HG03066 (cell line): ENCODE measurements at regions not wholly inside any gene's neighbourhood (a gene's known extent, or its start where the extent isn't known, plus 50 kb on each side); places are given as distances from the start of the nearest gene placed in this dataset.
"Not testable (repeated sequence)": the region's sequence is repeated elsewhere in the genome, so short reads cannot be mapped to it uniquely, and the experiment has no call there.

Source experiments
- ATAC-seq: cut with Tn5 transposase; IDR thresholded peaks from one replicate; pipeline ENCODE4 v1.9.1; 2021; ENCODE audit warnings: low read depth; ENCODE audit not compliant: unreplicated experiment

DNA sequence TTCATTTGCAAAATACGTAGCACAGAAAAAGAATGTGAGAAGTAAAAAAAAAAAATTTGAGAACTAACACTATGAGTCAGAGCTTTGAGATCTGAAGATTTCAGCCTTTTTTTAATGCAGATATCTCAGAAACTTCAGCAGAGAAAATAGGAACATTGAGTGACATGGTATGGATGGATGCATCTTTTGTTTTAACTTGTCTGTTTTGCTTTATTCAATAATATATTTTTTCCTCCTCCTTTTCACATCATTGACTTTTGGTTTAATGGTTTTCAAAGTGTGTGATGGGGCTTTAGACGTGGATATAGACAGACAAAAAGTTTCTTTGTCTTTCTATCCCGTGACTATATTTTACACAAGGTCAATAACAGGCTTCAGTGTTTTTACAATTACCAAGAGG lies 426.7 kb upstream of the FRG2C start:
- ATAC-seq = no peak

DNA sequence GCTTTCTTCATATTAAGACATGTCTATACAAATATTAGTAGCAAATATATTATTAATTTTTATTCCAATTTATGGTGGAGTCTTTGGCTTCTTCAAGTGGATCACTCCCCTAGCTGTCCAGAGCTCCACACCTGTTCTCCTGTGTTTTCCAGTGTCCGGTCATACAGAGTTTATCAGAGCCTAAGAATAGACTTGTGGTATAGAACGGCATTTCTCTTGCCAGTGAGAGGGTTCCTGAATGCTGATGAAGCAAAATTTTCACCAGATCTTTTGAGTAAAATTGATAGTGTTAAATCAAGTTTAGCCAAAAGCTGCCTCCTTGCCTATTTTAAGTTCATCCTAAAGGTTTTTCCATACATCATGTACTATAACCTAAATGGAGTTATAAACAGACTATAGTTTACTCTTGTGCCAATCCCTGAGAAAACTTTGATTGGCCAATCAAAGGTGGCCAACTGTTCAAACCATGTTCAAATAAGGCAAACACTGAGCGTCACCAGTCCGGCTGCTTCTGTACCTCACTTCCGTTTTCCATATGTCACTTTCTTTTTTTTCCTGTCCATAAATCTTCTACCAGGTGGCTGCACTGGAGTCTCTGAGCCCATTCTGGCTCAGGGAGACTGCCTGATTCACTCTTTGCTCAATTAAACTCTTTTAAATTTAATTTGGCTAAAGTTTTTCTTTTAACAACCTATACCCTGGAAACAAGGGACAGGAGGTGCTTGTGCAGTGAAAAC lies 422.7 kb upstream of the FRG2C start:
- ATAC-seq = not testable (repeated sequence)

DNA sequence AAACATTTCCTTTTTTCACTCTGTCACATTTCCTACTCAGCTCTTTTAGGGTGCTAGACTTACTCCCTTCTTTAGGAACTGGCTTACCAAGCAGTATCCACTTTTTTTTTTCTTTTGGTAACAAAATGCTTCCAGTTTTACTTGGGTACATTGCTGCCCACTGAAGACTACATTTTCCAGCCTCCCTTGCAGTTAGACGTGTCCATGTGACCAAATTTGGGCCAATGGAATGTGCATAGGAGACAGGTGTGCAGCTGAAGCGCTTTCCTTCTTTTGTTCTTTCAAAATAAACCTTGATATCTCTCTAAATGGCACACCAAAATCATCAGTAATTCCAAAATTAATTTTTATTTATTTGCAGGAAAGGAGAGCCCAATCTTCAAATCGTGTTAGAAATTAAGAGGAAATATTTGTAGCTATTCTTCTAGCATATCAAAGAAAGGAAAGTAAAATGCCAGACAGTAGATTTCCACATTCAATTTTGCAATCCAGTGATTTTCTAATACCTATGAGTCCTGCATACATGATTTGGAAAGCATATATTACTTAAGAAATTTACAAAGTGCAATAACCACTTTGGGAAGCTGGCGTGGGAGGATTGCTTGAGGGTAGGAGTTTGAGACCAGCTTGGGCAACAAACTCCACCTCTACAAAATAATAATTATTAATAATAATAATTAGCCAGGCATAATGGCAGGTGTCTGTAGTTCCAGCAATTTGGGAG lies 422.0 kb upstream of the FRG2C start:
- ATAC-seq = no peak

DNA sequence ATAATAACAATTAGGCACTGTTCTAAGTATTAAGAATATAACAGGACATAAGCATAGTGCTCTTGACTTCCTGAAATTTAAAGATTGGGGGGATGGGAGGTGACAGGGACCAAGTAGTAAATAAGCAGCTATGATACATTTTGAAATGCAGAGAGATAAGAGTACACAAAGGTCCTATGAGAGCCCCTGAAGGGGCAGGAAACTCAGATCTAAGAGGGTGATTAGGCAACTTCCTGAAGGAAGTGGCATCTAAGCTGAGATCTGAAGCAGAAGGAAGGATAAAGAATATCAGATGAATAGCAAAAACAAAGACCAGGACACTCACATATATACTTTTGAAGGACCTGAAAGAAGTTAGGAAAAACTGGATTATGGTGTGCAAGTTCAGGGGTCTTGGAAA lies 415.2 kb upstream of the FRG2C start:
- ATAC-seq = no peak

DNA sequence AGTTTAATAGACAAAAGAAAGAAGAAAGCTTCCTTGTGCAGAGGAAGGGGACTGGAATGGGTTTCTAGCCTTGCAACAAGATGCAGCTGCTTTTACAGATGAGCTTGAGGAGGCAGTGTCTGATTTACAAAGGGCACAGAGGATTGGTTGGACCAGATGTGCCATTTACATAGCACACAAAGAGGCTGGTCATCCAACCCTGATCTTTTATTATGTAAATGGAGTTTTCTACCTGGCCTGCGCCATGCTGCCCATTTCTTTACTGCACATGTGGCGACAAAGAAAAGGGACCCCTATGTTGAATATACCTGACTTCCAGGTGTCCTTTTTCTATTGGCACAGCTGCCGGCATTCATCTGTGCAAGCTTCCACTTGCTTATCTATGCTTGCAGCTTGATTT lies 409.4 kb upstream of the FRG2C start:
- ATAC-seq = no peak

DNA sequence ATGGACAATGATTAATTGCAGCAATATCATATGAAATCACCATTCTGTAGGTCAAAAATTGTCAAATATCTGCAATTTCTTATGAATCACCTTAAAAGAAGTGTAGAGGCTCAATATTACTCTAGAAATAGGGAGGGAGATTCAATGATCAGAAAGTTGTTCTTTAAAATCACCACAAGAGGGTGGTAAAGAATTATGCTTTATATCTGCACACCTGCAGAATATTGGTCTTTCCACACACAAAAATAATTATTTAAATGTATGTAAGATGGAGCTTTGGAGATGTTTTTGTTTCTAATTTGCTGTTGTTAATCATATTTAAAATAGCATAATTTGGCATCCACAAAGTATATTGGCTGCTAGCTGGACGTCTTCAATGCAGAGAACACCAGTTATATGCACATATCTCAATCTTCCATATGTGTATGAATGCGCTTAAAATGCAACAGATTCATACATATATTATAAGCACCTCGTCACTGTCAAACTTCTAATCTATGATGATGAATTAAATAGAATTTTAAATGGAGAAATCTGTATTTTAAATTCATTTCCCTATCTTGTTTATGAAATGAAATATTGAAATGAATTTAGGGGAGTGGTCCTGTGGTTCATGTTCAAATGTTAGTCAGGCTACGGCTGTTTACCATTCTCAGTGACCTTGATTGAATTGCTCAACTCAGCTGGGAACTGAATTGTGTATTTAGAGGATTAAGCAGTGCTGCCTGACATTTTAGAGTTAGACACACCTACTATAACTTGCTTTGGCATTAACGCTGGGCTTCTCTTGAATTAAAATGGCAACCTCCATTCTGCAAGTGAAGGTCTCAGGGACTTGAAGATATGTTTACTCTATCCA lies 405.1 kb upstream of the FRG2C start:
- not testable (repeated sequence) for ATAC-seq

DNA sequence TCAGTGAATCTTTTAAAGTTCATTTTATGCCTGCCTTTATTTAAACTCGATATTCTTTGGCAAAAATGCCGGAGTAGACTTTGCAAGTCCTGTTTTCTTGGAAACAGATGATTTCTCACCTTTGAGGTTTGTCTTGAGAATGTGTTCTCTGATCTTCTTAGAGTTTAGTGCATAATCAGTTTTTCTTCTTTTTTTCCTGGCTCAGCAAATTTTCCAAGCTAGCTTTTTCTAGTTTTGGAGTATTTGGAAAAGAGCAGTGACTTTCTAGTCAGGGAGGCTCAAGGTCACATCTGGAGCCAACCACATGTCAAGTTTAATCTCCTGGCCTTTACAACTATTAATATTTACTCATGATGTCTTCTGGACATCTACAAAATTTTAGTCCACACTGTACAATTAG lies 403.2 kb upstream of the FRG2C start:
- ATAC-seq = not testable (repeated sequence)

DNA sequence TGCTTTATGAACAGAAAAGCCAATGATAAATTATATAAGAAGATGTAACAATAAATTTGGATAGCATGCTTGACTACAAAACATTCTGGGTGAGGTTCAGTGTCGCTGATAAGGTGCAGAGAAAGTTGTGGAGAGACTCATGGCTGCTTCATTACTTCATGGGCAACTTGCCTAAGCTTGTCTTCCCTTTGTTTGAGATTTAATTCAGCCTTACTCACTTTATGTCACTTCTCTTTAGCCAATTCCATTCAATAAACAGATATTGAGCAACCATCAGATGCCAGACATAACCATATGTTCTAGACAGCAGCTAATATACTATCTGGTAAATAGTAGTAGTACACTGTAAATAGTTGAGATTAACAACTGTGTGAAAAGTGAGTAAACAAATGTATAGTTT lies 401.5 kb upstream of the FRG2C start:
- ATAC-seq = no peak

DNA sequence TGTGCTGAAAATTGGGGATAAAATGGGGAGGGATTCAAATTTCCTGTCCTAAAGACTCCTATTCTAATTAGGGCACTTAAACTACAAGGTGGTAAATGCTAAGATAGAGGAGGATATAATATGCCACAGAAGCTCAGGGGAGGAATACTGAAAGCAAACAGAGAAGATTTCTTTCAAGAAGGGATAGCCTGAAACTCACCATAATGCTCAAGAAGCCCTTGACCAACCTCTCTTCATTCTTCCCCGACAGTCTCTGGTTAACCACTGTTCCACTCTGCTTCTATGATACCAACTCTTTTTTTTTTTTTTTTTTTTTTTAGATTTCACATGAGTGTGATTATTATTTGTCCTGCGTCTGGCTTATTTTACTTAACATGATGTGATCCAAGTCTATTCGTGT lies 398.2 kb upstream of the FRG2C start:
- ATAC-seq = no peak

DNA sequence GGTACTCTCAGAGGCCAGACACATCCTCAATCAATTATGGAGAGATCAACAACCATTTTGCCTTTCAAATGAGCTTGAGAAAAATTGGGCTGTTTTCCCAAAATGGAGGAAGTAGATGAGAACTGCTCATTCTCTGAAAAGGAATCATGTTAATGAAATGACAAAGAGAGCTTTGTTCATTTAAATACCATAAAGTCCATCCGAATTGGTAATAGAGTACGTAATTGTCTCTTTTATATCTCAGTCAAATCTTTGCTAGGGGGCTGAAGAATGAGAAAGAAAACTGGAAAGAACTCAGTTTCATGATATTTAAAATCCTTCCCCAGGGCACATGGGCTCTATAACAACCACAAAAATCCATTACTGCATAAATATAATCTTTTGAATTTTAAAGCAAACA lies 395.6 kb upstream of the FRG2C start:
- not testable (repeated sequence) for ATAC-seq

DNA sequence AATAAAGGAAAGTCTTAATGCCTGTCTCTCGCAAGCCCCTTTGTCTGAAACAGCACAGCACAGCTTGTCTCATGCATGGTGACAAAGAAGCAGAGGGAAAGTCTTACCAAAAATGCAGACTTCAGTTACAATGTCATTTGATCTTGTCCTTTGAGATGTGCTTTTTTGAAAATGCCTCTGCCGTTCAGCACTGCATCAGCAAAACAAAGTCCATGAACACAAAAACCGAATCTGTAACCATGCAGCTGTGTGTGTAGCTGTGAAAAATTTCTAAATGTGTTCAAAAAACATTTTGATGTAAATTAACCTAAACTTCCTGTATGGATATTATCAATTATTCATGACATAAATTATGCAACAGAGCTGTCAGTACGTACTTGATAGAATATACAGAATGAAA lies 391.9 kb upstream of the FRG2C start:
- not testable (repeated sequence) for ATAC-seq

DNA sequence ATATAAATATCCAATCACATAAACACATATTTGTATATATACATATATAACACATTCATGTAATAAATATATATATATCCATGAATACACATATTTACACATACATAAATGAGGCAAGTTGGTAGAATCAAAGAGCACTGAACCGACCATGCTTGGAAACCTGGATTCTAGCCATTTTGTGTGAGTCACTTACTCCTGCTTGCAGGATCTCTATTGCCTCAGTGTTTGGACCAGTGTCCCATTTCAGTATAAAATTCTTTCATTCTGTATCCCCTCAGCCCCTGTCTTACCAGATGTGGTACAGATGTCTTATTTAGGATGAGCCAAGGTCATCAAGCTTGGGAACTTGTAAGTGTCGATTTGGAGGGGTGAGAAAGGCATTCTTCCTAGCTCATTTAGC lies 391.4 kb upstream of the FRG2C start:
- no peak for ATAC-seq

DNA sequence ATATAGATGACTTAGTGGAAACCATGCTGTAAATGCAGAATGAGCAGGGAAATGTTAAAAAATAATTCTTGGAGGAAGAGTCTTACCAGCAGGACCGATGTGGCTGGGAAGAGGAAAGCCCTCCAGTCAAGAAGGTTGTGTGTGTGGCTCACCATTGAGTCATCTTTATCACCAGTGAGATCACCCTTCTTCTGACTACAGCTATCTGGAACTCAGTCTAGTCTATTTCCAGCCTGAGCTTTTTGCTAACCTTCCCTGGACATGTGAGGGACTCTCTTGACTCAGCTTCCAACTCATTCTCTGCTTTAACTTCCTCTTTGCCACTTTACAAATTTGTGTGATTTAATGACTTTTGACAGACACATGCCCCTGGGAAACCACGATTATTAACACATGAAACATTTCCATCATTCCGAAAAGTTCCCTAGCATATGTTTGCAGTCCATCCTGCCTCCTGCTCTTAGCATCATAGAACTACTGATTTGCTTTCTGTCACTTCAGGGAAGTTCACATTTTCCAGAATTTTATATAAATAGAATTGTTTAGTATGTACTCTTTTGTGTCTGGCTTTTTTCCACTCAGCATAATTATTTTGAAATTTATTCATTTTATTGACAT lies 378.5 kb upstream of the FRG2C start:
- ATAC-seq = not testable (repeated sequence)

DNA sequence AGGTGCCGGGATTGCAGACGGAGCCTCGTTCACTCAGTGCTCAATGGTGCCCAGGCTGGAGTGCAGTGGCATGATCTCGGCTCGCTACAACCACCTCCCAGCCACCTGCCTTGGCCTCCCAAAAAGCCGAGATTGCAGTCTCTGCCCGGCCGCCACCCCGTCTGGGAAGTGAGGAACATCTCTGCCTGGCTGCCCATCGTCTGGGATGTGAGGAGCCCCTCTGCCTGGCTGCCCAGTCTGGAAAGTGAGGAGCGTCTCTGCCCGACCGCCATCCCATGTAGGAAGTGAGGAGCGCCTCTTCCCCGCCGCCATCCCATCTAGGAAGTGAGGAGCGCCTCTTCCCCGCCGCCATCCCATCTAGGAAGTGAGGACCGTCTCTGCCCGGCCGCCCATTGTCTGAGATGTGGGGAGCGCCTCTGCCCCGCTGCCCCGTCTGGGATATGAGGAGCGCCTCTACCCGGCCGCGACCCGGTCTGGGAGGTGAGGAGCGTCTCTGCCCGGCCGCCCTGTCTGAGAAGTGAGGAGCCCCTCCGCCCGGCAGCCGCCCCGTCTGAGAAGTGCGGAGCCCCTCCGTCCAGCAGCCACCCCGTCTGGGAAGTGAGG lies 375.1 kb upstream of the FRG2C start:
- not testable (repeated sequence) for ATAC-seq

DNA sequence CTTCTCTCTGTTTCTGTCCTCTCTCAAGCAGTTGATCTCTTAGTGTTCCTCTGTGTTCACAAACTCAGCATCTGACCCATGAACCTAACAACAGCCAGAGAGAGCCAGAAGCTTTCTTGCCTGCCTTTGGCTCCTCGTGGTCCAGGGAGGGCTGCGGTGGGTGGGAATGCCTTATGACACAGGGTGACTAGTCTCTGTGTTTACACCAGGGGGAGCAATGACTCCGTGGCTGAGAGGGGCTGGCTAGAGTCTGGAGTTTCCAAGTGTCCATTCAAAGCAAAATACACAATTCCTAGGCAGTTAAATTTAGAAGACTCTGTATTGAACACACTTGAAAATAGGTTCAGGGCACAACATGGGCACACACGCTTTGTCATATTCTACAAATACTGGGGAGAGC lies 370.0 kb upstream of the FRG2C start:
- ATAC-seq = no peak

DNA sequence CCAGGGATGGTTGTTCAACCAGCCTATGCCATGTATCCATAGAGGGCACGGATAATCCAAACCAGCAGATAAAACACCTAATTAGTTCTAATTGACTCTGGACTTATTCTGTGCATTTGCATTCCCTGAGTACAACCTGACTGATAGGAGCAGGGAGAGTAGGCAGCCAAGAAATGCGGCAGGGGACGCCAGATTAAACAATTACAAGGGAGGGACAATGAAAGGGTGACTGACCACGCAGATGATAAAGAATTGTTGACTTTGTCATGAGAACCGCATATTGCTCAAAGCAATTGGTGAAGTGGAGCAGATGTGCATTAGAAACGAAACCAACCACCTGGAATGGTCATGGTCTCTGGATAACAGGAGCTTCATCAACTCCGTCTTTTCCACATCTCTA lies 369.1 kb upstream of the FRG2C start:
- ATAC-seq = no peak

DNA sequence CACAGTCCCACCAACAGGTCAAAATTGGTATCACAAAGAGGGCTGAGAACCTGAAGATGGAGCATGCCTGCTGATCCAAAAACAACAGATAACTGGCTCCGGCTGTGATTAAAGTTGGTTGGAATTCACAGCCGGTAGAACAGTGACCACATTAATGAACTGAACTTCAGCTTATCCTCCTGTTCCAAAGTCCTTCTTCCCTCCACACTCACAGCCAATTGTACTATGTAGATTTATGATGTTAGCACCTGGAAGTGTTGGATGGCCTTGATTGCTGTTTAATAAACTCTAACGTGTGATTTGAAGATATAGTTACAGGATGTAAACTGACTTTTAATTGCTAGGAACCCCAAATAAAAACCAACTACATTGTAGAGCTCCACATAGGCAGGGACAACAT lies 367.3 kb upstream of the FRG2C start:
- no peak for ATAC-seq

DNA sequence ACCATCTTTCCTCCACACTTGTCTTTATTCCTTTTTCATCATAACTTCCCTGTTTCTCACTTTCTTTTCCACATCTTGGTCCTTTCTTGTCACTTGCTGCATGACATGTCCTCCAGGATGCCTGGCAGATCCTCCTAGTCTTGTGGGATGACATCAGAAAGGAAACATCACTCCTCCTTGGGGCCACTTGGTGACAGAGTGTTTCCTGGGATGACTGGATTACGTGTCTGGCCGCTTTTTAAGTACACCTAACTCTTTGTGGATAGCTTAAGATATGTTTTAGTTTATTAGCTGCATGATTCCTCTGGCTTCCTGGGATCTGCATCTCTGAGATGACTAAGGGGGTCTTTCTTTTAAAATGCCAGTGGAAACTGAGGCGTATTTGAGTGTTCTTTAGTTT lies 363.5 kb upstream of the FRG2C start:
- no peak for ATAC-seq

DNA sequence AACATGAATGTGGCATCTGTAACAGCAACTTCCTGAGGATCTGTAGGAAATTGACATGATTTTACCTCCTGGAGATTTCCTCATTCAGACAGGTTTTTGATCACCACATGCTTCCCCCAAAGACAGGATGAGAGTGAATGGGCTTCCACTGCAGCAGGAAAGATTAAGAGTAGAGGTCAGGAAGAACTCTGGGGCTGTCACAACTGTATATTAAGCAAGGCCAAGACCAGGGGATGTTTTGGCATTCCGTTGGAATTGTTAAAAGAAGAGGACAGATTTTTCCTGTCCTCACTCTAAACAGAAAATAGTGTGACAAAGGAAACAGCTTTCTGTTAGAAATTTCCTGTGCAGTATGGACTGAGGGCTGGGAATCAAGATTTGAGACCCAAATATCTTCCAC lies 363.1 kb upstream of the FRG2C start:
- not testable (repeated sequence) for ATAC-seq

DNA sequence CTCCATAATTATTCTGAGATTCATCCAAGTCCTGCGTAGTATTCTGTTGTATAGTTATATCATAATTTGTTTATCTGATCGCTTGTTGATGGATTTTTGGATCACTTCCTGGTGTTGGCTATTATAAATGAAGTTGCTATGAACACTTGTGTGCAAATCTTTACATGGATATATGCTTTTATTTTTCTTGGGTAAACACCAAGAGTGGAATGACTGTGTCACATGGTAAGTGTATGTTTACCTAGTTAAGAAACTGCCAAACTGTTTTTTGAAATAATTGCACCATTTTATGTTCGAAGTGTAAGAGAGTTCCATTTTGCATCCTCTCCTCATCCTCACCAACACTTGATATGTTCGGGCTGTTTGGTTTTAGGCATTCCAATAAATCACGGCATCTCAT lies 360.4 kb upstream of the FRG2C start:
- no peak for ATAC-seq

DNA sequence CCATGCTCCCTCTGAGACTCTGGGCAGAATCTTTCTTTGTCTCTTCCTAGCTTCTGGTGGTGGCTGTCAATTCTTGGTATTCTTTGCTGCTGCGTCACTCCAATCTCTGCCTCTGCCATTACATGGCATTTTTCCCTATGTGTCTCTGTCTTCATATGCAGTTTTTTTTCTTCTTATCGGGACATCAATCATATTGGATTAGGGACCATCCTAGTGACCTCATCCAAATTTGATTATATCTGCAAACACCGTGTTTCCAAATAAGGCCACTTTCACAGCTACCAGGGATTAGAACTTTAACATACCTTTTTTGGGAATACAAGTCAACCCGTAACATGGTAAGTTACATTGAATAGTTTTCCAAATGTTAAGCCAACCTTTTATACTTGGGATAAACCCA lies 358.2 kb upstream of the FRG2C start:
- ATAC-seq = no peak
